ACC112 (cell line): ENCODE measurements at regions not wholly inside any gene's neighbourhood (a gene's known extent, or its start where the extent isn't known, plus 50 kb on each side); places are given as distances from the start of the nearest gene placed in this dataset.

Source experiments
- H2AFZ ChIP-seq: fragments of 200-600 bp; sonication (generic); one replicate; pipeline ENCODE4 v1.6.0; 2017; ENCODE audit warnings: antibody characterized with exemption, low read length; ENCODE audit not compliant: unreplicated experiment
- H3K27ac ChIP-seq: fragments of 200-600 bp; sonication (generic); 2 replicates; pipeline ENCODE4 v1.5.1; 2014; ENCODE audit warnings: low read depth, mild to moderate bottlenecking, antibody characterized with exemption, low read length, moderate library complexity
- H3K27me3 ChIP-seq: fragments of 200-600 bp; sonication (generic); 2 replicates; pipeline ENCODE4 v1.6.1; 2014; ENCODE audit warnings: mild to moderate bottlenecking, antibody characterized with exemption, low read length, moderate library complexity, mixed read lengths; ENCODE audit not compliant: insufficient read depth
- H3K36me3 ChIP-seq: fragments of 200-600 bp; sonication (generic); 2 replicates; pipeline ENCODE4 v1.6.1; 2016; ENCODE audit warnings: mild to moderate bottlenecking, antibody characterized with exemption, low read length, moderate library complexity, mixed read lengths; ENCODE audit not compliant: insufficient read depth
- H3K4me1 ChIP-seq: fragments of 200-600 bp; sonication (generic); one replicate; pipeline ENCODE4 v1.6.1; 2016; ENCODE audit warnings: low read length, mixed read lengths; ENCODE audit not compliant: insufficient read depth, unreplicated experiment, control insufficient read depth
- H3K4me3 ChIP-seq: fragments of 200-600 bp; sonication (generic); 2 replicates; pipeline ENCODE4 v1.5.1; 2014; ENCODE audit warnings: mild to moderate bottlenecking, low read depth, low read length
- H3K79me2 ChIP-seq: fragments of 200-600 bp; sonication (generic); one replicate; pipeline ENCODE4 v1.6.0; 2016; ENCODE audit warnings: low read length; ENCODE audit not compliant: control insufficient read depth, unreplicated experiment, insufficient read depth

GRCh38 chr2:179349670-179350303 is 85.2 kb upstream of the SESTD1 start:
- no peaks in the 10 kb centered on the region for H3K36me3 ChIP-seq
- H3K79me2 ChIP-seq, result no peaks in the 10 kb centered on the region
- no peak overlapping the region for H2AFZ ChIP-seq
- peaks cover 3% of the 10 kb centered on the region for H3K4me1 ChIP-seq
- H3K27me3 ChIP-seq, result no peaks in the 10 kb centered on the region
- no peak overlapping the region for H3K4me3 ChIP-seq
- H3K27ac ChIP-seq, result no peak overlapping the region

GRCh38 chr2:179348906-179349305 is 84.3 kb upstream of the SESTD1 start:
- Histone ChIP-seq H2AFZ (no peak overlapping the region), H3K27ac (no peak overlapping the region), H3K79me2 (no peaks in the 10 kb centered on the region), H3K4me3 (no peak overlapping the region), H3K36me3 (no peaks in the 10 kb centered on the region), H3K27me3 (no peaks in the 10 kb centered on the region), H3K4me1 (peaks cover 12% of the 10 kb centered on the region)

- peaks cover 12% of the 10 kb centered on the region for H3K4me1 ChIP-seq
- no peak overlapping the region for H3K4me3 ChIP-seq
- H3K27me3 ChIP-seq, result no peaks in the 10 kb centered on the region
- no peaks in the 10 kb centered on the region for H3K79me2 ChIP-seq
- H2AFZ ChIP-seq, result peak overlapping the region; percentile 97
- peak overlapping the region; percentile 14; the same call in 1 of the 2 replicates for H3K27ac ChIP-seq
- no peaks in the 10 kb centered on the region for H3K36me3 ChIP-seq
Measured at GRCh38 chr2:179344970-179345369, 80.3 kb upstream of the SESTD1 start.

- Histone ChIP-seq H3K79me2 (no peaks in the 10 kb centered on the region), H3K27me3 (no peaks in the 10 kb centered on the region), H3K4me3 (no peak overlapping the region), H3K27ac (peak overlapping the region; percentile 14), H2AFZ (peak overlapping the region; percentile 97), H3K4me1 (peaks cover 12% of the 10 kb centered on the region), H3K36me3 (no peaks in the 10 kb centered on the region)
Measured at GRCh38 chr2:179344280-179344964, 79.8 kb upstream of the SESTD1 start.

- no peaks in the 10 kb centered on the region for H3K79me2 ChIP-seq
- no peak overlapping the region for H3K4me3 ChIP-seq
- peak overlapping the region; percentile 14; the same call in 1 of the 2 replicates for H3K27ac ChIP-seq
- no peaks in the 10 kb centered on the region for H3K27me3 ChIP-seq
- H3K36me3 ChIP-seq, result no peaks in the 10 kb centered on the region
- peak overlapping the region; percentile 97 for H2AFZ ChIP-seq
- H3K4me1 ChIP-seq, result peaks cover 12% of the 10 kb centered on the region
Measured at GRCh38 chr2:179343945-179344279, 79.3 kb upstream of the SESTD1 start.

GRCh38 chr2:179341152-179341866 is 76.7 kb upstream of the SESTD1 start:
- Histone ChIP-seq H3K4me1 (peaks cover 21% of the 10 kb centered on the region), H3K36me3 (no peaks in the 10 kb centered on the region), H2AFZ (peak overlapping the region; percentile 28)

GRCh38 chr2:179340678-179341077 is 76.0 kb upstream of the SESTD1 start:
- Histone ChIP-seq H3K36me3 (no peaks in the 10 kb centered on the region), H3K27me3 (no peaks in the 10 kb centered on the region), H2AFZ (no peak overlapping the region), H3K4me3 (no peak overlapping the region), H3K27ac (no peak overlapping the region), H3K4me1 (peaks cover 21% of the 10 kb centered on the region), H3K79me2 (no peaks in the 10 kb centered on the region)

More at GRCh38 chr2:179341152-179341866, 76.7 kb upstream of the SESTD1 start:
- no peaks in the 10 kb centered on the region for H3K27me3 ChIP-seq
- no peak overlapping the region for H3K27ac ChIP-seq
- 0 out of 2 replicates have a peak overlapping the region, but pooled peaks have one; percentile 4 for H3K4me3 ChIP-seq
- no peaks in the 10 kb centered on the region for H3K79me2 ChIP-seq

GRCh38 chr2:179338681-179339080 is 74.0 kb upstream of the SESTD1 start:
- H3K27ac ChIP-seq, result no peak overlapping the region

GRCh38 chr2:179336782-179337534 is 72.3 kb upstream of the SESTD1 start:
- Histone ChIP-seq H3K4me3 (peak overlapping the region; percentile 32; the same call in 1 of the 2 replicates), H3K36me3 (no peaks in the 10 kb centered on the region), H2AFZ (peak overlapping the region; percentile 64), H3K27me3 (no peaks in the 10 kb centered on the region), H3K4me1 (peaks cover 20% of the 10 kb centered on the region), H3K79me2 (no peaks in the 10 kb centered on the region), H3K27ac (no peak overlapping the region)

More at GRCh38 chr2:179338681-179339080, 74.0 kb upstream of the SESTD1 start:
- Histone ChIP-seq H3K4me3 (no peak overlapping the region), H3K36me3 (no peaks in the 10 kb centered on the region), H3K27me3 (no peaks in the 10 kb centered on the region), H2AFZ (no peak overlapping the region), H3K4me1 (peaks cover 9% of the 10 kb centered on the region), H3K79me2 (no peaks in the 10 kb centered on the region)

- Histone ChIP-seq H3K4me3 (no peak overlapping the region), H3K27ac (no peak overlapping the region), H2AFZ (no peak overlapping the region), H3K79me2 (no peaks in the 10 kb centered on the region), H3K27me3 (no peaks in the 10 kb centered on the region), H3K36me3 (no peaks in the 10 kb centered on the region), H3K4me1 (peaks cover 20% of the 10 kb centered on the region)
Measured at GRCh38 chr2:179335732-179336131, 71.1 kb upstream of the SESTD1 start.
